IMR-90 (cell line): ENCODE measurements at regions not wholly inside any gene's neighbourhood (a gene's known extent, or its start where the extent isn't known, plus 50 kb on each side); places are given as distances from the start of the nearest gene placed in this dataset.

Experiments
- ATAC-seq: fragments of 200-7000 bp; cut with Tn5 transposase; 2 replicates; pipeline ENCODE4 v1.9.1; 2020; ENCODE audit warnings: low read depth, mild to moderate bottlenecking, moderate library complexity
- BruUV-seq: library from RNA; stranded (reverse); fragments of 400-500 nt; replicated peaks from 2 replicates; lab custom pipeline; 2021; lab: Mats Ljungman, UMichigan
- CTCF ChIA-PET: fragments of 300-600 bp; formaldehyde crosslinking; extraction: SDS; loops from one replicate; lab custom pipeline; 2021; ENCODE audit warnings: antibody characterized with exemption; lab: Yijun Ruan, JAX
- POLR2A ChIA-PET: fragments of 300-600 bp; sonication (Branson Sonifier 250); formaldehyde crosslinking; loops from one replicate; lab custom pipeline; 2022; ENCODE audit warnings: antibody characterized with exemption; ENCODE audit not compliant: unreplicated experiment; lab: Charles Lee
- DNase-seq: peaks from one replicate; pipeline ENCODE4 v3.0.0; 2013
- H2AFZ ChIP-seq: replicated peaks from 2 replicates; pipeline ENCODE3; 2013; ENCODE audit warnings: low read length, mild to moderate bottlenecking; ENCODE audit not compliant: poor library complexity
- H2AK5ac ChIP-seq: 2 replicates; pipeline ENCODE4 v1.6.1; 2013; ENCODE audit warnings: low read depth, low read length, inconsistent platforms
- H2AK9ac ChIP-seq: replicated peaks from 2 replicates; pipeline ENCODE3; 2013; ENCODE audit warnings: mild to moderate bottlenecking, low read depth, low read length, moderate library complexity; ENCODE audit not compliant: poor library complexity
- H2BK120ac ChIP-seq: 2 replicates; pipeline ENCODE4 v1.6.1; 2013; ENCODE audit warnings: low read depth, low read length, inconsistent platforms
- H2BK15ac ChIP-seq: 3 replicates; pipeline ENCODE4 v1.6.1; 2013; ENCODE audit warnings: low read depth, low read length, inconsistent platforms
- H2BK20ac ChIP-seq: 2 replicates; pipeline ENCODE4 v1.6.1; 2013; ENCODE audit warnings: low read depth, mild to moderate bottlenecking, inconsistent platforms, low read length, moderate library complexity
- H2BK5ac ChIP-seq: 2 replicates; pipeline ENCODE4 v1.6.1; 2013; ENCODE audit warnings: mild to moderate bottlenecking, low read depth, low read length, inconsistent platforms; ENCODE audit not compliant: poor library complexity, severe bottlenecking
- H3K14ac ChIP-seq: replicated peaks from 2 replicates; pipeline ENCODE4 v1.6.1; 2013; ENCODE audit warnings: low read depth, low read length, inconsistent platforms
- H3K18ac ChIP-seq: 2 replicates; pipeline ENCODE4 v1.6.1; 2013; ENCODE audit warnings: low read depth, low read length, control low read depth
- H3K23ac ChIP-seq: 2 replicates; pipeline ENCODE4 v1.6.1; 2013; ENCODE audit warnings: low read depth, low read length, inconsistent platforms
- H3K27ac ChIP-seq: 2 replicates; pipeline ENCODE4 v1.5.1; 2013; ENCODE audit warnings: mild to moderate bottlenecking, control low read depth, low read length; ENCODE audit not compliant: insufficient read depth
- H3K27me3 ChIP-seq: 2 replicates; pipeline ENCODE4 v1.6.1; 2013; ENCODE audit warnings: low read length; ENCODE audit not compliant: control insufficient read depth, insufficient read depth
- H3K36me3 ChIP-seq: 2 replicates; pipeline ENCODE4 v1.6.1; 2013; ENCODE audit warnings: low read length, mixed read lengths; ENCODE audit not compliant: control insufficient read depth, insufficient read depth
- H3K4ac ChIP-seq: 2 replicates; pipeline ENCODE4 v1.6.1; 2013; ENCODE audit warnings: low read depth, low read length, inconsistent platforms
- H3K4me1 ChIP-seq: 2 replicates; pipeline ENCODE4 v1.6.1; 2013; ENCODE audit warnings: low read length, mixed read lengths; ENCODE audit not compliant: control insufficient read depth, insufficient read depth
- H3K4me2 ChIP-seq: 2 replicates; pipeline ENCODE4 v1.6.1; 2013; ENCODE audit warnings: low read depth, mild to moderate bottlenecking, control low read depth, low read length, moderate library complexity
- H3K4me3 ChIP-seq: 2 replicates; pipeline ENCODE4 v1.5.1; 2013; ENCODE audit warnings: low read depth, mild to moderate bottlenecking, control low read depth, low read length, moderate library complexity; ENCODE audit not compliant: insufficient read depth
- H3K56ac ChIP-seq: 2 replicates; pipeline ENCODE4 v1.6.1; 2013; ENCODE audit warnings: low read length, inconsistent platforms; ENCODE audit not compliant: insufficient read depth; ENCODE audit errors: extremely low read depth
- H3K79me1 ChIP-seq, 2 experiments: 2 replicates each; pipeline ENCODE4 v1.6.1; 2013; ENCODE audit warnings: low read length in 2 of 2, inconsistent platforms in 1 of 2, low read depth in 1 of 2
- H3K9ac ChIP-seq: 2 replicates; pipeline ENCODE4 v1.6.1; 2013; ENCODE audit warnings: low read depth, low read length, control low read depth
- H3K9me1 ChIP-seq: 2 replicates; pipeline ENCODE4 v1.6.1; 2013; ENCODE audit warnings: low read length, inconsistent platforms; ENCODE audit not compliant: insufficient read depth
- H3K9me3 ChIP-seq: 2 replicates; pipeline ENCODE4 v1.6.1; 2013; ENCODE audit warnings: low read length; ENCODE audit not compliant: control insufficient read depth, insufficient read depth
- H4K20me1 ChIP-seq: 2 replicates; pipeline ENCODE4 v1.6.1; 2013; ENCODE audit warnings: low read length, inconsistent platforms; ENCODE audit not compliant: insufficient read depth
- H4K5ac ChIP-seq: 2 replicates; pipeline ENCODE4 v1.6.1; 2013; ENCODE audit warnings: mild to moderate bottlenecking, low read depth, low read length, control low read depth
- H4K8ac ChIP-seq, 2 experiments: 2 replicates each; pipeline ENCODE4 v1.6.1; 2013; ENCODE audit warnings: low read depth in 2 of 2, low read length in 2 of 2, control low read depth in 1 of 2, inconsistent platforms in 1 of 2
- H4K91ac ChIP-seq: 2 replicates; pipeline ENCODE4 v1.6.1; 2013; ENCODE audit warnings: low read depth, low read length, inconsistent platforms; ENCODE audit not compliant: insufficient read depth
- BHLHE40 ChIP-seq: fragments of 150-350 bp; IDR thresholded peaks from 2 replicates; pipeline ENCODE4 v1.6.1; 2016; ENCODE audit warnings: mild to moderate bottlenecking, low read depth, low read length
- CEBPB ChIP-seq: IDR thresholded peaks from 2 replicates; pipeline ENCODE4 v1.6.1; 2012; ENCODE audit warnings: low read depth, low read length, improper control_type of control experiment
- CHD1 ChIP-seq: IDR thresholded peaks from 2 replicates; pipeline ENCODE4 v1.6.1; 2012; ENCODE audit warnings: low read depth, low read length, improper control_type of control experiment
- CTCF ChIP-seq: conservative IDR thresholded peaks from 2 replicates; pipeline ENCODE4 v1.5.1; 2012; ENCODE audit warnings: mild to moderate bottlenecking, low read depth, low read length, improper control_type of control experiment
- MAZ ChIP-seq: IDR thresholded peaks from 2 replicates; pipeline ENCODE4 v1.6.1; 2012; ENCODE audit warnings: low read depth, mild to moderate bottlenecking, low read length, improper control_type of control experiment, moderate library complexity, borderline replicate concordance
- NFE2L2 ChIP-seq: fragments of 150-350 bp; IDR thresholded peaks from 2 replicates; pipeline ENCODE4 v1.6.1; 2016; ENCODE audit warnings: low read depth, mild to moderate bottlenecking, low read length
- RAD21 ChIP-seq: IDR thresholded peaks from 2 replicates; pipeline ENCODE4 v1.6.1; 2012; ENCODE audit warnings: low read length, improper control_type of control experiment
- RCOR1 ChIP-seq: IDR thresholded peaks from 2 replicates; pipeline ENCODE4 v1.6.1; 2012; ENCODE audit warnings: mild to moderate bottlenecking, low read length, improper control_type of control experiment; ENCODE audit not compliant: insufficient replicate concordance
- SMC3 ChIP-seq: fragments of 150-350 bp; IDR thresholded peaks from 2 replicates; pipeline ENCODE4 v1.6.1; 2016; ENCODE audit warnings: low read depth, mild to moderate bottlenecking, antibody characterized with exemption, low read length, moderate library complexity
- USF2 ChIP-seq: fragments of 150-350 bp; IDR thresholded peaks from 2 replicates; pipeline ENCODE4 v1.6.1; 2017; ENCODE audit warnings: mild to moderate bottlenecking, antibody characterized with exemption, low read length, low read depth
- WGBS, 2 experiments: methylation state at CpG; one replicate each; pipeline versions ENCODE4 v1.1.5 to v1.1.7; 2013; ENCODE audit warnings: missing lambda C conversion rate in 2 of 2; ENCODE audit not compliant: insufficient read length in 1 of 2; ENCODE audit errors: extremely low coverage in 2 of 2; 5-methylcytosine and 5-hydroxymethylcytosine counted together
- dilution Hi-C: fragments of 300-500 bp; cut with HindIII; formaldehyde crosslinking; loops from one replicate; pipeline ENCODE4 v1.14.3; 2018; ENCODE audit warnings: low sequenced_read_pairs; ENCODE audit not compliant: unreplicated experiment
- in situ Hi-C: fragments of 300-500 bp; cut with MboI; formaldehyde crosslinking; loops from 3 replicates; pipeline ENCODE4 v1.14.3; 2019; ENCODE audit warnings: low sequenced_read_pairs, inconsistent platforms, mixed read lengths
- intact Hi-C: fragments of 100-400 bp; cut with micrococcal nuclease; formaldehyde crosslinking; loops from 2 replicates; pipeline ENCODE4 v1.10.0; 2022

DNA sequence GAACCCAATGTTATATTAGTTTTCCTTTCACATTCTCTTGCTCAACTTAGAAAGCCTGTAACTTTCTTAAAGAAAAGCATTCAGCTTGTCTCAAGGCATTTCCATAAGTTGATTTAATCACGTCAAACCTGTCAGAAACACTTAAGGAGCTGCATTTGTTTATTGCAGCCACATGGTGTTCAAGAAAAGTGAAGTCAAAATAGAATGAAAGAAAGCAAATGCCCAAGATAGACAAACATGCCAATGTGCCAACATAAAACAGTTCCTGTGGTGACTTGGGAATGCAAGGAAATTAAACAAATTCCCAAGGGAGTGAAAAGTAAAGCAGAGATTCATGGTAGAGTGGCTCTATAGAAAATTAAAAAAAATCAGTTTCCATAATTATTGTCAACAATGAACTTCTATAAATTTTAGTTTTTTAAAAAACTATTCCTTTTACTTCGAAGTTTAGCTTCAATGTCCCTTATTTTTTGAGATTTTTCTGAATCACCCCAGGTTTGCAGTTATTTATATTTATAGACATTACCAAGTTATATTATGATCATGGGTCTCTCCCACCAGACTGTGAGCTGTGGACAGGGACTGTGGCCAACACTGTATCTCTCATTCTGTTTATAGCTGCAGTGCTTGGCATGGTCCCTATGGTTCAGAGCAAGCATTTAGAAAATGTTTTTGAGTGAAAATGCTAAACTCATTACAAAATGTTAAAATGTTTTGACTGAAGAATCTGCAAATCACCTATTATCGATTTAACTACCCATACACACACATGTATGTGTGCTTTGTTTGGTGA is 887.4 kb downstream of the REEP3 start:
- H2BK15ac ChIP-seq = no peak overlapping the region
- H3K9me1 ChIP-seq = no peaks in the 10 kb centered on the region
- WGBS, 2 experiments = no CpG with 5 or more reads among the region's 3 CpGs
- H3K23ac ChIP-seq = no peak overlapping the region
- H2BK5ac ChIP-seq = no peak overlapping the region
- ChIA-PET CTCF (no interaction called here), POLR2A (no interaction called here)
- H2AK5ac ChIP-seq = no peak overlapping the region
- in situ Hi-C loops = no loop called here
- no peaks in the 10 kb centered on the region for H3K79me1 ChIP-seq
- H2AFZ ChIP-seq = no peak overlapping the region
- no TSS peak for BruUV-seq
- no peak for DNase-seq
- TF ChIP-seq NFE2L2 (no peak), MAZ (no peak), BHLHE40 (no peak), SMC3 (no peak), CTCF (no peak), USF2 (no peak), CHD1 (no peak), CEBPB (no peak), RAD21 (no peak), RCOR1 (no peak)
- no peak overlapping the region for H3K27ac ChIP-seq
- no peaks in the 10 kb centered on the region for H3K36me3 ChIP-seq
- H3K4me1 ChIP-seq = no peaks in the 10 kb centered on the region
- H3K4ac ChIP-seq = no peak overlapping the region
- no peaks in the 10 kb centered on the region for H3K27me3 ChIP-seq
- no peak overlapping the region for H3K4me2 ChIP-seq
- ATAC-seq = peak; percentile 37
- no peak overlapping the region for H2AK9ac ChIP-seq
- no peak overlapping the region for H3K56ac ChIP-seq
- no peak overlapping the region for H3K4me3 ChIP-seq
- H2BK20ac ChIP-seq = no peak overlapping the region
- no peaks in the 10 kb centered on the region for H4K20me1 ChIP-seq
- H3K9me3 ChIP-seq = no peaks in the 10 kb centered on the region
- dilution Hi-C loops = no loop called here
- no peak overlapping the region for H4K8ac ChIP-seq
- H4K91ac ChIP-seq = no peak overlapping the region
- H3K9ac ChIP-seq = no peak overlapping the region
- H3K14ac ChIP-seq = no peak overlapping the region
- no peak overlapping the region for H3K18ac ChIP-seq
- no peak overlapping the region for H4K5ac ChIP-seq
- H2BK120ac ChIP-seq = no peak overlapping the region
- intact Hi-C loops = no loop called here
